ENCODE measurements at regions not wholly inside any gene's neighbourhood (a gene's known extent, or its start where the extent isn't known, plus 50 kb on each side); places are given as distances from the start of the nearest gene placed in this dataset.

GRCh38 chr10:130440494-130440893 lies 304.3 kb downstream of the GLRX3 start:
- TF ChIP-seq CTCF (IDR thresholded peaks at IDR 0.05) (no peak), POLR2A (IDR thresholded peaks at IDR 0.05) (no peak)
- no peak for DNase-seq (ENCODE audit: low spot score in 2 of 2)

GRCh38 chr10:130440971-130441370 lies 304.8 kb downstream of the GLRX3 start:
- H3K36me3 ChIP-seq = no peaks in the 10 kb centered on the region
- intact Hi-C loops (cut with DNase I; ENCODE audit: low total_unique reads) = no loop called here
- H3K27me3 ChIP-seq = no peaks in the 10 kb centered on the region
- no peaks in the 10 kb centered on the region for H3K9me3 ChIP-seq
- H3K4me3 ChIP-seq = no peak overlapping the region
- H3K4me1 ChIP-seq = no peaks in the 10 kb centered on the region
- H3K27ac ChIP-seq = no peak overlapping the region
- no peak for DNase-seq (ENCODE audit: low spot score in 2 of 2)
- no peak for TF ChIP-seq POLR2A (IDR thresholded peaks at IDR 0.05)
- TF ChIP-seq POLR2AphosphoS5 (IDR thresholded peaks at IDR 0.05) = no peak
- no peak for TF ChIP-seq CTCF (IDR thresholded peaks at IDR 0.05)

More at GRCh38 chr10:130440494-130440893, 304.3 kb downstream of the GLRX3 start:
- no peak overlapping the region for H3K27ac ChIP-seq
- no peaks in the 10 kb centered on the region for H3K36me3 ChIP-seq
- no peaks in the 10 kb centered on the region for H3K4me1 ChIP-seq
- H3K9me3 ChIP-seq = no peaks in the 10 kb centered on the region
- H3K27me3 ChIP-seq = no peaks in the 10 kb centered on the region
- intact Hi-C loops (cut with DNase I; ENCODE audit: low total_unique reads) = no loop called here
- no peak overlapping the region for H3K4me3 ChIP-seq

GRCh38 chr10:130443066-130443465 lies 306.9 kb downstream of the GLRX3 start:
- TF ChIP-seq POLR2A (IDR thresholded peaks at IDR 0.05) (no peak), POLR2AphosphoS5 (IDR thresholded peaks at IDR 0.05) (no peak), CTCF (IDR thresholded peaks at IDR 0.05) (no peak)
- no peaks in the 10 kb centered on the region for H3K36me3 ChIP-seq
- H3K4me3 ChIP-seq = no peak overlapping the region
- no peaks in the 10 kb centered on the region for H3K9me3 ChIP-seq
- no peak overlapping the region for H3K27ac ChIP-seq
- no peaks in the 10 kb centered on the region for H3K4me1 ChIP-seq
- H3K27me3 ChIP-seq = no peaks in the 10 kb centered on the region
- no peak for DNase-seq (ENCODE audit: low spot score in 2 of 2)
- intact Hi-C loops (cut with DNase I; ENCODE audit: low total_unique reads) = no loop called here

GRCh38 chr10:130453036-130453720 lies 317.0 kb downstream of the GLRX3 start:
- intact Hi-C loops (cut with DNase I; ENCODE audit: low total_unique reads) = no loop called here
- Histone ChIP-seq H3K4me3 (no peak overlapping the region), H3K4me1 (no peaks in the 10 kb centered on the region), H3K27ac (no peak overlapping the region), H3K36me3 (no peaks in the 10 kb centered on the region), H3K27me3 (peaks cover 0 to 39% of the 10 kb centered on the region in 2 donors), H3K9me3 (no peaks in the 10 kb centered on the region)
- TF ChIP-seq POLR2AphosphoS5 (IDR thresholded peaks at IDR 0.05) = no peak
- no peak for TF ChIP-seq POLR2A (IDR thresholded peaks at IDR 0.05)
- no peak for TF ChIP-seq CTCF (IDR thresholded peaks at IDR 0.05)
- no peak for DNase-seq (ENCODE audit: low spot score in 2 of 2)

GRCh38 chr10:130453721-130454542 lies 317.7 kb downstream of the GLRX3 start:
- intact Hi-C loops (cut with DNase I; ENCODE audit: low total_unique reads) = no loop called here
- Histone ChIP-seq H3K4me3 (no peak overlapping the region), H3K4me1 (no peaks in the 10 kb centered on the region), H3K36me3 (no peaks in the 10 kb centered on the region), H3K27me3 (peaks cover 0 to 39% of the 10 kb centered on the region in 2 donors), H3K9me3 (peaks cover 0 to 2% of the 10 kb centered on the region in 2 donors), H3K27ac (no peak overlapping the region)
- no peak for DNase-seq (ENCODE audit: low spot score in 2 of 2)
- no peak for TF ChIP-seq POLR2AphosphoS5 (IDR thresholded peaks at IDR 0.05)
- no peak for TF ChIP-seq POLR2A (IDR thresholded peaks at IDR 0.05)
- TF ChIP-seq CTCF (IDR thresholded peaks at IDR 0.05) = no peak
